ENCODE measurements at regions not wholly inside any gene's neighbourhood (a gene's known extent, or its start where the extent isn't known, plus 50 kb on each side); places are given as distances from the start of the nearest gene placed in this dataset.
"Not testable (repeated sequence)": the region's sequence is repeated elsewhere in the genome, so short reads cannot be mapped to it uniquely, and the experiment has no call there.

- no peak for DNase-seq
These were observed 1040.4 kb upstream of the MIR17HG start for GRCh38 chr13:90307136-90307535.

- no peak for DNase-seq
These were observed 1039.2 kb upstream of the MIR17HG start for GRCh38 chr13:90308249-90308648.

- DNase-seq = no peak
These were observed 1035.6 kb upstream of the MIR17HG start for GRCh38 chr13:90311929-90312328.

- no peak for DNase-seq
These were observed 1032.4 kb upstream of the MIR17HG start for GRCh38 chr13:90315061-90315460.

GRCh38 chr13:90320664-90321063, 1026.8 kb upstream of the MIR17HG start:
- no peak for DNase-seq

GRCh38 chr13:90321281-90321931, 1026.1 kb upstream of the MIR17HG start:
- no peak for DNase-seq

- no peak for DNase-seq
These were observed 1017.8 kb upstream of the MIR17HG start for GRCh38 chr13:90329641-90330040.

- DNase-seq = no peak
These were observed 1015.5 kb upstream of the MIR17HG start for GRCh38 chr13:90331974-90332373.

- DNase-seq = no peak
These were observed 1011.0 kb upstream of the MIR17HG start for GRCh38 chr13:90336507-90336906.

GRCh38 chr13:90341348-90341747, 1006.1 kb upstream of the MIR17HG start:
- DNase-seq = not testable (repeated sequence)

GRCh38 chr13:90348477-90349136, 998.9 kb upstream of the MIR17HG start:
- DNase-seq = not testable (repeated sequence)

GRCh38 chr13:90352763-90353162, 994.7 kb upstream of the MIR17HG start:
- no peak for DNase-seq

- DNase-seq = no peak
These were observed 992.2 kb upstream of the MIR17HG start for GRCh38 chr13:90355162-90355751.

- no peak for DNase-seq
These were observed 986.7 kb upstream of the MIR17HG start for GRCh38 chr13:90360785-90361184.

- no peak for DNase-seq
These were observed 984.8 kb upstream of the MIR17HG start for GRCh38 chr13:90362707-90363106.

GRCh38 chr13:90365130-90365529, 982.4 kb upstream of the MIR17HG start:
- DNase-seq = no peak

GRCh38 chr13:90374168-90374567, 973.3 kb upstream of the MIR17HG start:
- no peak for DNase-seq

- DNase-seq = no peak
These were observed 971.6 kb upstream of the MIR17HG start for GRCh38 chr13:90375851-90376250.

GRCh38 chr13:90382425-90382824, 965.1 kb upstream of the MIR17HG start:
- DNase-seq = no peak

- no peak for DNase-seq
These were observed 961.6 kb upstream of the MIR17HG start for GRCh38 chr13:90385781-90386489.

- no peak for DNase-seq
These were observed 958.5 kb upstream of the MIR17HG start for GRCh38 chr13:90388887-90389452.

GRCh38 chr13:90389537-90389936, 958.0 kb upstream of the MIR17HG start:
- DNase-seq = no peak

GRCh38 chr13:90393408-90393807, 954.1 kb upstream of the MIR17HG start:
- no peak for DNase-seq
